ENCODE measurements at regions not wholly inside any gene's neighbourhood (a gene's known extent, or its start where the extent isn't known, plus 50 kb on each side); places are given as distances from the start of the nearest gene placed in this dataset.

- no peak for DNase-seq (ENCODE audit: low spot score)
- no peak overlapping the region for H3K4me3 ChIP-seq
- no peak overlapping the region for H3K27ac ChIP-seq
- TF ChIP-seq CTCF (IDR thresholded peaks at IDR 0.05), result no peak
These were observed 85.4 kb upstream of the SLC38A2 start for GRCh38 chr12:46457958-46458357.

GRCh38 chr12:46456356-46457334 is 84.1 kb upstream of the SLC38A2 start:
- no peak for TF ChIP-seq CTCF (IDR thresholded peaks at IDR 0.05)
- H3K4me3 ChIP-seq, result no peak overlapping the region
- H3K27ac ChIP-seq, result no peak overlapping the region
- DNase-seq (ENCODE audit: low spot score), result no peak

- H3K4me3 ChIP-seq, result no peak overlapping the region
- no peak overlapping the region for H3K27ac ChIP-seq
- TF ChIP-seq CTCF (IDR thresholded peaks at IDR 0.05), result no peak
- DNase-seq (ENCODE audit: low spot score), result no peak
These were observed 83.2 kb upstream of the SLC38A2 start for GRCh38 chr12:46455648-46456352.

- H3K27ac ChIP-seq, result no peak overlapping the region
- DNase-seq (ENCODE audit: low spot score), result no peak
- no peak for TF ChIP-seq CTCF (IDR thresholded peaks at IDR 0.05)
- H3K4me3 ChIP-seq, result no peak overlapping the region
These were observed 82.4 kb upstream of the SLC38A2 start for GRCh38 chr12:46454981-46455380.

- Histone ChIP-seq H3K4me3 (no peak overlapping the region), H3K27ac (no peak overlapping the region)
- DNase-seq (ENCODE audit: low spot score), result no peak
- TF ChIP-seq CTCF (IDR thresholded peaks at IDR 0.05), result no peak
These were observed 80.9 kb upstream of the SLC38A2 start for GRCh38 chr12:46453428-46453827.

GRCh38 chr12:46452776-46453175 is 80.2 kb upstream of the SLC38A2 start:
- DNase-seq (ENCODE audit: low spot score), result no peak
- Histone ChIP-seq H3K27ac (no peak overlapping the region), H3K4me3 (no peak overlapping the region)
- TF ChIP-seq CTCF (IDR thresholded peaks at IDR 0.05), result no peak

All from coronary artery (tissue), 2 donors.